ENCODE measurements at regions not wholly inside any gene's neighbourhood (a gene's known extent, or its start where the extent isn't known, plus 50 kb on each side); places are given as distances from the start of the nearest gene placed in this dataset.
"Not testable (repeated sequence)": the region's sequence is repeated elsewhere in the genome, so short reads cannot be mapped to it uniquely, and the experiment has no call there.

GRCh38 chr2:187617120-187617519 lies 62.9 kb upstream of the TFPI start:
- H3K27me3 ChIP-seq = no peaks in the 10 kb centered on the region
- no peak overlapping the region for H3K4me3 ChIP-seq
- H3K36me3 ChIP-seq = no peaks in the 10 kb centered on the region
- no peaks in the 10 kb centered on the region for H3K4me1 ChIP-seq
- TF ChIP-seq CTCF (IDR thresholded peaks at IDR 0.05) = no peak
- H3K27ac ChIP-seq = no peak overlapping the region
- intact Hi-C loops (cut with DNase I) = no loop called here
- no peaks in the 10 kb centered on the region for H3K9me3 ChIP-seq
- peak in 1 of 8 donors; percentile 20 for ATAC-seq
- WGBS, 2 donors = 82 to 84% methylated on average over 3 of the region's 3 CpGs
- no peak for DNase-seq

GRCh38 chr2:187617905-187618304 lies 63.7 kb upstream of the TFPI start:
- no peak overlapping the region for H3K4me3 ChIP-seq
- no peaks in the 10 kb centered on the region for H3K36me3 ChIP-seq
- H3K27ac ChIP-seq = no peak overlapping the region
- no peak for ATAC-seq
- H3K9me3 ChIP-seq = no peaks in the 10 kb centered on the region
- TF ChIP-seq CTCF (IDR thresholded peaks at IDR 0.05) = no peak
- DNase-seq = no peak
- no peaks in the 10 kb centered on the region for H3K4me1 ChIP-seq
- intact Hi-C loops (cut with DNase I) = no loop called here
- no peaks in the 10 kb centered on the region for H3K27me3 ChIP-seq

- 52 to 61% methylated on average over 2 of the region's 2 CpGs for WGBS, 2 donors
- TF ChIP-seq CTCF (IDR thresholded peaks at IDR 0.05) = no peak
- Histone ChIP-seq H3K27ac (no peak overlapping the region), H3K4me3 (no peak overlapping the region), H3K4me1 (no peaks in the 10 kb centered on the region), H3K27me3 (no peaks in the 10 kb centered on the region), H3K9me3 (no peaks in the 10 kb centered on the region), H3K36me3 (no peaks in the 10 kb centered on the region)
- ATAC-seq (no peak), DNase-seq (no peak)
- intact Hi-C loops (cut with DNase I) = no loop called here
Observed at GRCh38 chr2:187618813-187619212, 64.6 kb upstream of the TFPI start.

- H3K9me3 ChIP-seq = peaks cover 0 to 20% (median 0%) of the 10 kb centered on the region in 11 donors
- no peak for TF ChIP-seq CTCF (IDR thresholded peaks at IDR 0.05)
- no peaks in the 10 kb centered on the region for H3K27me3 ChIP-seq
- no peak for ATAC-seq
- intact Hi-C loops (cut with DNase I) = no loop called here
- no peaks in the 10 kb centered on the region for H3K36me3 ChIP-seq
- no peak overlapping the region for H3K27ac ChIP-seq
- H3K4me1 ChIP-seq = no peaks in the 10 kb centered on the region
- no peak overlapping the region for H3K4me3 ChIP-seq
- 87 to 88% methylated on average over 3 of the region's 3 CpGs for WGBS, 2 donors
- no peak for DNase-seq
Observed at GRCh38 chr2:187627153-187627552, 72.9 kb upstream of the TFPI start.

- H3K27me3 ChIP-seq; H3K4me3 ChIP-seq; H3K4me1 ChIP-seq; H3K36me3 ChIP-seq; H3K9me3 ChIP-seq; intact Hi-C loops (cut with DNase I); ATAC-seq; H3K27ac ChIP-seq; DNase-seq: not testable (repeated sequence)
- 92% methylated on average over 41 to 53 of the region's 53 CpGs for WGBS, 2 donors
Observed at GRCh38 chr2:187636731-187637391, 82.6 kb upstream of the TFPI start.

- intact Hi-C loops (cut with DNase I); H3K36me3 ChIP-seq; H3K4me1 ChIP-seq; H3K27ac ChIP-seq; H3K27me3 ChIP-seq; H3K9me3 ChIP-seq; H3K4me3 ChIP-seq; DNase-seq; ATAC-seq: not testable (repeated sequence)
- WGBS, 2 donors = 94 to 96% methylated on average over 19 of the region's 19 CpGs
Observed at GRCh38 chr2:187637392-187637740, 83.1 kb upstream of the TFPI start.

- H3K27ac ChIP-seq; H3K9me3 ChIP-seq; H3K4me1 ChIP-seq; H3K4me3 ChIP-seq; H3K36me3 ChIP-seq; intact Hi-C loops (cut with DNase I); H3K27me3 ChIP-seq; ATAC-seq; DNase-seq: not testable (repeated sequence)
- WGBS, 2 donors = 92 to 93% methylated on average over 20 of the region's 20 CpGs
Observed at GRCh38 chr2:187637771-187638170, 83.5 kb upstream of the TFPI start.

Data from heart right ventricle (tissue), 16 donors.